ENCODE measurements at regions not wholly inside any gene's neighbourhood (a gene's known extent, or its start where the extent isn't known, plus 50 kb on each side); places are given as distances from the start of the nearest gene placed in this dataset.

DNA sequence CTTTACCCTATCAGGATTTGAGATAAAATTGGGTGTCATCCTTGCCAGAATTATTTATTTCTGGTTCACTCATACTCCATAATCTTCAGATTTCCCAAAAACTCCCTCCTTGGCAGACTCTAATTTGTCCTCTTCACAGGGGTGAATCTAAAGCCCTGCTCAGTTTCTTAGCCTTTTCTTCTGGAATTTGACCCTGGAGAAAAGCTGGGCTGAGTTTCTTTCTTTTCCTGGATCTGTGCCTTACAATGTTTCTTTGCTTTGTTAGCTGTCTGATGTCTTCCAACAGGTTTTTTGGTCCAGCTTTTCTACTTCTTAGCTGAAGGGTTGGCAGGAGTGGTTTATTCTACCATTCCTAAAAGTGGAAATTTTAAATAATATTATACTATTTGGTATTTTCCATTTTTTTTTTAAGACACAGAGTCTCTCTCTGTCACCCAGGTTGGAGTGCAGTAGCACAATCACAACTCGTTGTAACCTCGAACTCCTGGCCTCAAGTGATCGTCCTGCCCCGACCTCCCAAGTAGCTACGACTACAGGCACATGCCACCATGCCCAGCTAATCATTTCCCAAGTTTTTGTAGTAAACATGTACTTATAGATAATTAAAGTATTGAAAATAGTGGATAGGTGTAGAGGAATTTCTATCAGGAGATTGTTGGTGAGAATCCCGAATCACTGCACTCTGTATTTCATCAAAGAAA lies 138.4 kb upstream of the TWIST2 start:
- TF ChIP-seq, protein P1, sequence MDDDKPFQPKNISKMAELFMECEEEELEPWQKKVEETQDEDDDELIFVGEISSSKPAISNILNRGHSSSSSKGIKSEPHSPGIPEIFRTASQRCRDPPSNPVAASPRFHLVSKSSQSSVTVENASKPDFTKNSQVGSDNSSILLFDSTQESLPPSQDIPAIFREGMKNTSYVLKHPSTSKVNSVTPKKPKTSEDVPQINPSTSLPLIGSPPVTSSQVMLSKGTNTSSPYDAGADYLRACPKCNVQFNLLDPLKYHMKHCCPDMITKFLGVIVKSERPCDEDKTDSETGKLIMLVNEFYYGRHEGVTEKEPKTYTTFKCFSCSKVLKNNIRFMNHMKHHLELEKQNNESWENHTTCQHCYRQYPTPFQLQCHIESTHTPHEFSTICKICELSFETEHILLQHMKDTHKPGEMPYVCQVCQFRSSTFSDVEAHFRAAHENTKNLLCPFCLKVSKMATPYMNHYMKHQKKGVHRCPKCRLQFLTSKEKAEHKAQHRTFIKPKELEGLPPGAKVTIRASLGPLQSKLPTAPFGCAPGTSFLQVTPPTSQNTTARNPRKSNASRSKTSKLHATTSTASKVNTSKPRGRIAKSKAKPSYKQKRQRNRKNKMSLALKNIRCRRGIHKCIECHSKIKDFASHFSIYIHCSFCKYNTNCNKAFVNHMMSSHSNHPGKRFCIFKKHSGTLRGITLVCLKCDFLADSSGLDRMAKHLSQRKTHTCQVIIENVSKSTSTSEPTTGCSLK (tag by site-specific recombination; IDR thresholded peaks at IDR 0.05): no peak
- TF ChIP-seq, protein P2, sequence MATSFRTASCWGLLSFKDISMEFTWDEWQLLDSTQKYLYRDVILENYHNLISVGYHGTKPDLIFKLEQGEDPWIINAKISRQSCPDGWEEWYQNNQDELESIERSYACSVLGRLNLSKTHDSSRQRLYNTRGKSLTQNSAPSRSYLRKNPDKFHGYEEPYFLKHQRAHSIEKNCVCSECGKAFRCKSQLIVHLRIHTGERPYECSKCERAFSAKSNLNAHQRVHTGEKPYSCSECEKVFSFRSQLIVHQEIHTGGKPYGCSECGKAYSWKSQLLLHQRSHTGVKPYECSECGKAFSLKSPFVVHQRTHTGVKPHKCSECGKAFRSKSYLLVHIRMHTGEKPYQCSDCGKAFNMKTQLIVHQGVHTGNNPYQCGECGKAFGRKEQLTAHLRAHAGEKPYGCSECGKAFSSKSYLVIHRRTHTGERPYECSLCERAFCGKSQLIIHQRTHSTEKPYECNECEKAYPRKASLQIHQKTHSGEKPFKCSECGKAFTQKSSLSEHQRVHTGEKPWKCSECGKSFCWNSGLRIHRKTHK (tag by site-specific recombination; IDR thresholded peaks at IDR 0.05): no peak
- TF ChIP-seq ZBTB1 (tag by site-specific recombination; IDR thresholded peaks at IDR 0.05) (no peak), ZNF10 (tag by site-specific recombination; IDR thresholded peaks at IDR 0.05) (no peak)
- TF ChIP-seq, protein P3, sequence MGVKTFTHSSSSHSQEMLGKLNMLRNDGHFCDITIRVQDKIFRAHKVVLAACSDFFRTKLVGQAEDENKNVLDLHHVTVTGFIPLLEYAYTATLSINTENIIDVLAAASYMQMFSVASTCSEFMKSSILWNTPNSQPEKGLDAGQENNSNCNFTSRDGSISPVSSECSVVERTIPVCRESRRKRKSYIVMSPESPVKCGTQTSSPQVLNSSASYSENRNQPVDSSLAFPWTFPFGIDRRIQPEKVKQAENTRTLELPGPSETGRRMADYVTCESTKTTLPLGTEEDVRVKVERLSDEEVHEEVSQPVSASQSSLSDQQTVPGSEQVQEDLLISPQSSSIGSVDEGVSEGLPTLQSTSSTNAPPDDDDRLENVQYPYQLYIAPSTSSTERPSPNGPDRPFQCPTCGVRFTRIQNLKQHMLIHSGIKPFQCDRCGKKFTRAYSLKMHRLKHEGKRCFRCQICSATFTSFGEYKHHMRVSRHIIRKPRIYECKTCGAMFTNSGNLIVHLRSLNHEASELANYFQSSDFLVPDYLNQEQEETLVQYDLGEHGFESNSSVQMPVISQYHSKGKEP (tag by site-specific recombination; IDR thresholded peaks at IDR 0.05): no peak
- Histone ChIP-seq H3K4me3 (ENCODE audit: low read depth, low read length) (no peak overlapping the region), H3K4me1 (ENCODE audit: control insufficient read depth, insufficient read depth, low read length) (no peaks in the 10 kb centered on the region), H3K27ac (ENCODE audit: extremely low read depth, low read depth, low read length) (no peak overlapping the region), H3K9me3 (ENCODE audit: control insufficient read depth, insufficient read depth, low read depth, low read length) (no peaks in the 10 kb centered on the region), H3K36me3 (ENCODE audit: control insufficient read depth in 2 of 2, insufficient read depth in 1 of 2, low read length in 2 of 2) (no peaks in the 10 kb centered on the region)
- ChIA-PET CTCF (interaction anchor here (0.7 to 1.9 kb wide), 2 partner anchors 10 to 345 kb away, joined by 3 to 10 read pairs; no protein-coding TSS in a partner anchor), POLR2A (no interaction called here)

DNA sequence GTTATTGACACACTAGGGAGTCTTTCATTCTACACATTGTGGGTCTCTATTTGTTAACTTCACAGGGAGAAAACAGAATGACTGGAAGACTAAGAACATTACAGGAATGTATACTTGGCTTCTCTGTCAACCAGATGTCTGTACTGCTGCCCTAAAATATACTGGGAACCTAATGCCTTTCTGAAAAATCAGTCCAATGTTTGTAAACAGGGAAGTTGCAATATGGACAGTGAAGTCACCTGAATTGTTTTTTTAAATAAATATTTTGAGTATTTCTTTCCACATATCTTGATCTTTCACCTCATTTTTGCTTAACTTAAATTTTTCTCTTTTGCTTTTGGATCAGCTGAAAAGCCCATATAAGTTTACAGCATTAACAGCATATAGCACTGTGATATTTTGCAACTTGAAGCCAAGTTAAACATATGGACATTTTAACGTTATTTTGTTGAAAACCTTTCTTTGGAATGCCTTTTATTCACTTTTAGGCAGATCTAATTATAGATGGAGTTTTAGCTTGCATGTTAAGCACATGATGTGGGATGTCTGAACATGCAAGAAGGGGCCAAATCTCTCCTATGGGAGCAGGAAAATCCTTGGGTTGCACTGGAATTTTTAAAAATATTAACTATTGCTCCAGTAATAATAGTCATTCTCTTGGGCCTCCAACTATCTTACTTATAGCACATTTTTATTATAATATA lies 137.7 kb upstream of the TWIST2 start:
- ChIA-PET CTCF (interaction anchor here (1.9 kb wide), 1 partner anchor 10 kb away, joined by 10 read pairs; no protein-coding TSS in a partner anchor), POLR2A (no interaction called here)
- Histone ChIP-seq H3K4me1 (ENCODE audit: control insufficient read depth, insufficient read depth, low read length) (no peaks in the 10 kb centered on the region), H3K27ac (ENCODE audit: extremely low read depth, low read depth, low read length) (no peak overlapping the region), H3K9me3 (ENCODE audit: control insufficient read depth, insufficient read depth, low read depth, low read length) (no peaks in the 10 kb centered on the region), H3K4me3 (ENCODE audit: low read depth, low read length) (no peak overlapping the region), H3K36me3 (ENCODE audit: control insufficient read depth in 2 of 2, insufficient read depth in 1 of 2, low read length in 2 of 2) (no peaks in the 10 kb centered on the region)
- TF ChIP-seq ZNF311 (tag by site-specific recombination; IDR thresholded peaks at IDR 0.05; ENCODE audit: borderline replicate concordance): no peak
- no peak for TF ChIP-seq ZBTB7A (tag by site-specific recombination; IDR thresholded peaks at IDR 0.05; ENCODE audit: low read depth)
- no peak for TF ChIP-seq EGR2 (tag by site-specific recombination; IDR thresholded peaks at IDR 0.05; ENCODE audit: low read depth)
- TF ChIP-seq, protein P4, sequence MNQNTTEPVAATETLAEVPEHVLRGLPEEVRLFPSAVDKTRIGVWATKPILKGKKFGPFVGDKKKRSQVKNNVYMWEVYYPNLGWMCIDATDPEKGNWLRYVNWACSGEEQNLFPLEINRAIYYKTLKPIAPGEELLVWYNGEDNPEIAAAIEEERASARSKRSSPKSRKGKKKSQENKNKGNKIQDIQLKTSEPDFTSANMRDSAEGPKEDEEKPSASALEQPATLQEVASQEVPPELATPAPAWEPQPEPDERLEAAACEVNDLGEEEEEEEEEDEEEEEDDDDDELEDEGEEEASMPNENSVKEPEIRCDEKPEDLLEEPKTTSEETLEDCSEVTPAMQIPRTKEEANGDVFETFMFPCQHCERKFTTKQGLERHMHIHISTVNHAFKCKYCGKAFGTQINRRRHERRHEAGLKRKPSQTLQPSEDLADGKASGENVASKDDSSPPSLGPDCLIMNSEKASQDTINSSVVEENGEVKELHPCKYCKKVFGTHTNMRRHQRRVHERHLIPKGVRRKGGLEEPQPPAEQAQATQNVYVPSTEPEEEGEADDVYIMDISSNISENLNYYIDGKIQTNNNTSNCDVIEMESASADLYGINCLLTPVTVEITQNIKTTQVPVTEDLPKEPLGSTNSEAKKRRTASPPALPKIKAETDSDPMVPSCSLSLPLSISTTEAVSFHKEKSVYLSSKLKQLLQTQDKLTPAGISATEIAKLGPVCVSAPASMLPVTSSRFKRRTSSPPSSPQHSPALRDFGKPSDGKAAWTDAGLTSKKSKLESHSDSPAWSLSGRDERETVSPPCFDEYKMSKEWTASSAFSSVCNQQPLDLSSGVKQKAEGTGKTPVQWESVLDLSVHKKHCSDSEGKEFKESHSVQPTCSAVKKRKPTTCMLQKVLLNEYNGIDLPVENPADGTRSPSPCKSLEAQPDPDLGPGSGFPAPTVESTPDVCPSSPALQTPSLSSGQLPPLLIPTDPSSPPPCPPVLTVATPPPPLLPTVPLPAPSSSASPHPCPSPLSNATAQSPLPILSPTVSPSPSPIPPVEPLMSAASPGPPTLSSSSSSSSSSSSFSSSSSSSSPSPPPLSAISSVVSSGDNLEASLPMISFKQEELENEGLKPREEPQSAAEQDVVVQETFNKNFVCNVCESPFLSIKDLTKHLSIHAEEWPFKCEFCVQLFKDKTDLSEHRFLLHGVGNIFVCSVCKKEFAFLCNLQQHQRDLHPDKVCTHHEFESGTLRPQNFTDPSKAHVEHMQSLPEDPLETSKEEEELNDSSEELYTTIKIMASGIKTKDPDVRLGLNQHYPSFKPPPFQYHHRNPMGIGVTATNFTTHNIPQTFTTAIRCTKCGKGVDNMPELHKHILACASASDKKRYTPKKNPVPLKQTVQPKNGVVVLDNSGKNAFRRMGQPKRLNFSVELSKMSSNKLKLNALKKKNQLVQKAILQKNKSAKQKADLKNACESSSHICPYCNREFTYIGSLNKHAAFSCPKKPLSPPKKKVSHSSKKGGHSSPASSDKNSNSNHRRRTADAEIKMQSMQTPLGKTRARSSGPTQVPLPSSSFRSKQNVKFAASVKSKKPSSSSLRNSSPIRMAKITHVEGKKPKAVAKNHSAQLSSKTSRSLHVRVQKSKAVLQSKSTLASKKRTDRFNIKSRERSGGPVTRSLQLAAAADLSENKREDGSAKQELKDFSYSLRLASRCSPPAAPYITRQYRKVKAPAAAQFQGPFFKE (tag by site-specific recombination; IDR thresholded peaks at IDR 0.05; ENCODE audit: borderline replicate concordance): no peak
- TF ChIP-seq ZNF701 (tag by site-specific recombination; IDR thresholded peaks at IDR 0.05): no peak
- TF ChIP-seq, protein P5, sequence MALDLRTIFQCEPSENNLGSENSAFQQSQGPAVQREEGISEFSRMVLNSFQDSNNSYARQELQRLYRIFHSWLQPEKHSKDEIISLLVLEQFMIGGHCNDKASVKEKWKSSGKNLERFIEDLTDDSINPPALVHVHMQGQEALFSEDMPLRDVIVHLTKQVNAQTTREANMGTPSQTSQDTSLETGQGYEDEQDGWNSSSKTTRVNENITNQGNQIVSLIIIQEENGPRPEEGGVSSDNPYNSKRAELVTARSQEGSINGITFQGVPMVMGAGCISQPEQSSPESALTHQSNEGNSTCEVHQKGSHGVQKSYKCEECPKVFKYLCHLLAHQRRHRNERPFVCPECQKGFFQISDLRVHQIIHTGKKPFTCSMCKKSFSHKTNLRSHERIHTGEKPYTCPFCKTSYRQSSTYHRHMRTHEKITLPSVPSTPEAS (tag by site-specific recombination; IDR thresholded peaks at IDR 0.05): no peak
- TF ChIP-seq KLF10 (tag by site-specific recombination; IDR thresholded peaks at IDR 0.05): no peak
- no peak for TF ChIP-seq MYNN (tag by site-specific recombination; IDR thresholded peaks at IDR 0.05; ENCODE audit: borderline replicate concordance)
- no peak for TF ChIP-seq ZBTB17 (tag by site-specific recombination; IDR thresholded peaks at IDR 0.05)
- no peak for TF ChIP-seq GLIS1 (tag by site-specific recombination; IDR thresholded peaks at IDR 0.05)
- no peak for TF ChIP-seq ZNF571 (tag by site-specific recombination; IDR thresholded peaks at IDR 0.05)
- no peak for TF ChIP-seq ZNF416 (tag by site-specific recombination; IDR thresholded peaks at IDR 0.05)
- TF ChIP-seq, protein P3 (tag by site-specific recombination; IDR thresholded peaks at IDR 0.05): no peak
- no peak for TF ChIP-seq HOXC10 (CRISPR knock-in tag; IDR thresholded peaks at IDR 0.05)
